Duodenal mucosa (tissue), 2 donors: ENCODE measurements at regions not wholly inside any gene's neighbourhood (a gene's known extent, or its start where the extent isn't known, plus 50 kb on each side); places are given as distances from the start of the nearest gene placed in this dataset.

Source experiments
- H3K27ac ChIP-seq: one replicate; pipeline ENCODE4 v1.7.0; 2013; ENCODE audit warnings: low read depth, low read length
- H3K27me3 ChIP-seq, 2 donors: one replicate each; pipeline ENCODE4 v1.7.0; 2013; ENCODE audit warnings: low read length in 2 of 2, control low read depth in 1 of 2; ENCODE audit not compliant: insufficient read depth in 2 of 2, control insufficient read depth in 1 of 2
- H3K36me3 ChIP-seq, 2 donors: one replicate each; pipeline ENCODE4 v1.7.0; 2013; ENCODE audit warnings: low read length in 2 of 2, control low read depth in 1 of 2; ENCODE audit not compliant: insufficient read depth in 2 of 2, control insufficient read depth in 1 of 2
- H3K4me1 ChIP-seq, 2 donors: one replicate each; pipeline ENCODE4 v1.7.0; 2013; ENCODE audit warnings: low read length in 2 of 2, control low read depth in 1 of 2; ENCODE audit not compliant: insufficient read depth in 2 of 2, control insufficient read depth in 1 of 2
- H3K4me3 ChIP-seq, 2 donors: one replicate each; pipeline ENCODE4 v1.7.0; 2013; ENCODE audit warnings: low read length in 2 of 2, low read depth in 1 of 2
- H3K9ac ChIP-seq, 2 donors: one replicate each; pipeline ENCODE4 v1.7.0; 2013; ENCODE audit warnings: low read length in 2 of 2, low read depth in 1 of 2
- H3K9me3 ChIP-seq, 2 donors: one replicate each; pipeline ENCODE4 v1.7.0; 2013; ENCODE audit warnings: low read length in 2 of 2, control low read depth in 1 of 2; ENCODE audit not compliant: control insufficient read depth in 1 of 2

- no peak overlapping the region for H3K27ac ChIP-seq
- no peak overlapping the region for H3K9ac ChIP-seq
- H3K4me1 ChIP-seq = peaks cover 3 to 24% of the 10 kb centered on the region in 2 donors
- H3K36me3 ChIP-seq = no peaks in the 10 kb centered on the region
- no peaks in the 10 kb centered on the region for H3K9me3 ChIP-seq
- H3K4me3 ChIP-seq = no peak overlapping the region
- H3K27me3 ChIP-seq = no peaks in the 10 kb centered on the region
Measured at GRCh38 chr10:60728056-60728455, 50.2 kb upstream of the CDK1 start.

- Histone ChIP-seq H3K36me3 (no peaks in the 10 kb centered on the region), H3K27ac (no peak overlapping the region), H3K4me3 (no peak overlapping the region), H3K9ac (no peak overlapping the region), H3K27me3 (no peaks in the 10 kb centered on the region), H3K4me1 (peaks cover 0 to 26% of the 10 kb centered on the region in 2 donors), H3K9me3 (no peaks in the 10 kb centered on the region)
Measured at GRCh38 chr10:60726257-60726656, 52.0 kb upstream of the CDK1 start.

GRCh38 chr10:60722623-60723022, 55.7 kb upstream of the CDK1 start:
- Histone ChIP-seq H3K4me1 (peaks cover 0 to 8% of the 10 kb centered on the region in 2 donors), H3K27me3 (no peaks in the 10 kb centered on the region), H3K9ac (no peak overlapping the region), H3K9me3 (no peaks in the 10 kb centered on the region), H3K4me3 (no peak overlapping the region), H3K27ac (no peak overlapping the region), H3K36me3 (no peaks in the 10 kb centered on the region)

- H3K9ac ChIP-seq = no peak overlapping the region
- no peaks in the 10 kb centered on the region for H3K36me3 ChIP-seq
- no peaks in the 10 kb centered on the region for H3K27me3 ChIP-seq
- no peak overlapping the region for H3K4me3 ChIP-seq
- H3K27ac ChIP-seq = no peak overlapping the region
- no peaks in the 10 kb centered on the region for H3K9me3 ChIP-seq
- peaks cover 0 to 8% of the 10 kb centered on the region in 2 donors for H3K4me1 ChIP-seq
Measured at GRCh38 chr10:60719721-60720120, 58.6 kb upstream of the CDK1 start.

- H3K4me1 ChIP-seq = peaks cover 0 to 8% of the 10 kb centered on the region in 2 donors
- H3K27ac ChIP-seq = no peak overlapping the region
- no peaks in the 10 kb centered on the region for H3K36me3 ChIP-seq
- H3K9ac ChIP-seq = no peak overlapping the region
- H3K9me3 ChIP-seq = no peaks in the 10 kb centered on the region
- H3K4me3 ChIP-seq = no peak overlapping the region
- H3K27me3 ChIP-seq = no peaks in the 10 kb centered on the region
Measured at GRCh38 chr10:60718886-60719285, 59.4 kb upstream of the CDK1 start.

- Histone ChIP-seq H3K36me3 (no peaks in the 10 kb centered on the region), H3K4me3 (no peak overlapping the region), H3K9me3 (no peaks in the 10 kb centered on the region), H3K9ac (no peak overlapping the region), H3K27me3 (no peaks in the 10 kb centered on the region), H3K27ac (no peak overlapping the region), H3K4me1 (peaks cover 0 to 8% of the 10 kb centered on the region in 2 donors)
Measured at GRCh38 chr10:60717852-60718251, 60.4 kb upstream of the CDK1 start.

GRCh38 chr10:60714233-60714632, 64.0 kb upstream of the CDK1 start:
- H3K4me3 ChIP-seq = no peak overlapping the region
- H3K27ac ChIP-seq = no peak overlapping the region
- no peaks in the 10 kb centered on the region for H3K9me3 ChIP-seq
- H3K4me1 ChIP-seq = no peaks in the 10 kb centered on the region
- H3K36me3 ChIP-seq = no peaks in the 10 kb centered on the region
- H3K9ac ChIP-seq = no peak overlapping the region
- no peaks in the 10 kb centered on the region for H3K27me3 ChIP-seq

GRCh38 chr10:60711496-60711895, 66.8 kb upstream of the CDK1 start:
- H3K36me3 ChIP-seq = no peaks in the 10 kb centered on the region
- H3K27me3 ChIP-seq = no peaks in the 10 kb centered on the region
- H3K27ac ChIP-seq = no peak overlapping the region
- no peaks in the 10 kb centered on the region for H3K9me3 ChIP-seq
- no peaks in the 10 kb centered on the region for H3K4me1 ChIP-seq
- no peak overlapping the region for H3K4me3 ChIP-seq
- no peak overlapping the region for H3K9ac ChIP-seq

GRCh38 chr10:60710041-60710440, 68.2 kb upstream of the CDK1 start:
- Histone ChIP-seq H3K4me1 (no peaks in the 10 kb centered on the region), H3K27me3 (no peaks in the 10 kb centered on the region), H3K4me3 (no peak overlapping the region), H3K9me3 (no peaks in the 10 kb centered on the region), H3K9ac (no peak overlapping the region), H3K27ac (no peak overlapping the region), H3K36me3 (no peaks in the 10 kb centered on the region)

GRCh38 chr10:60708666-60709065, 69.6 kb upstream of the CDK1 start:
- Histone ChIP-seq H3K4me1 (peaks cover 3 to 5% of the 10 kb centered on the region in 2 donors), H3K9ac (no peak overlapping the region), H3K9me3 (no peaks in the 10 kb centered on the region), H3K27ac (no peak overlapping the region), H3K36me3 (no peaks in the 10 kb centered on the region), H3K27me3 (no peaks in the 10 kb centered on the region), H3K4me3 (no peak overlapping the region)

- Histone ChIP-seq H3K4me3 (no peak overlapping the region), H3K27me3 (no peaks in the 10 kb centered on the region), H3K27ac (no peak overlapping the region), H3K9ac (no peak overlapping the region), H3K36me3 (no peaks in the 10 kb centered on the region), H3K9me3 (no peaks in the 10 kb centered on the region), H3K4me1 (peaks cover 3 to 5% of the 10 kb centered on the region in 2 donors)
Measured at GRCh38 chr10:60707841-60708240, 70.4 kb upstream of the CDK1 start.
